Stomach (tissue), 4 donors: ENCODE measurements at regions not wholly inside any gene's neighbourhood (a gene's known extent, or its start where the extent isn't known, plus 50 kb on each side); places are given as distances from the start of the nearest gene placed in this dataset.

Experiments used
- CTCF ChIP-seq, 7 experiments: fragments of 450-650 bp in 4 of 7; fragments of 200-600 bp in 3 of 7; sonication (generic) in 3 of 7; IDR thresholded peaks; one replicate each; pipeline ENCODE4 v1.5.1; 2016 to 2019; ENCODE audit warnings: antibody characterized with exemption in 7 of 7, control low read depth in 2 of 7, mild to moderate bottlenecking in 1 of 7
- POLR2A ChIP-seq, 4 donors: fragments of 450-650 bp; IDR thresholded peaks; one replicate each; pipeline ENCODE4 v1.6.1; 2016; ENCODE audit warnings: antibody characterized with exemption in 4 of 4, control low read depth in 2 of 4, mild to moderate bottlenecking in 1 of 4, moderate library complexity in 1 of 4
- POLR2AphosphoS5 ChIP-seq, 3 donors: sonication (generic); formaldehyde crosslinking; IDR thresholded peaks; one replicate each; pipeline ENCODE4 v1.6.1; 2016; ENCODE audit warnings: antibody characterized with exemption in 3 of 3

- TF ChIP-seq POLR2AphosphoS5 (IDR thresholded peaks at IDR 0.05): no peak
- TF ChIP-seq CTCF (IDR thresholded peaks at IDR 0.05): no peak
- TF ChIP-seq POLR2A (IDR thresholded peaks at IDR 0.05): no peak
These were observed 406.3 kb downstream of the PREX1 start for GRCh38 chr20:48421547-48421946.
